HG03457 (cell line): ENCODE measurements at regions not wholly inside any gene's neighbourhood (a gene's known extent, or its start where the extent isn't known, plus 50 kb on each side); places are given as distances from the start of the nearest gene placed in this dataset.
"Not testable (repeated sequence)": the region's sequence is repeated elsewhere in the genome, so short reads cannot be mapped to it uniquely, and the experiment has no call there.

Source experiments
- ATAC-seq: cut with Tn5 transposase; IDR thresholded peaks from one replicate; pipeline ENCODE4 v1.9.1; 2021; ENCODE audit warnings: moderate number of reproducible peaks; ENCODE audit not compliant: unreplicated experiment

GRCh38 chr11:112670806-112671570 is 290.2 kb upstream of the NCAM1 start:
- no peak for ATAC-seq

- not testable (repeated sequence) for ATAC-seq
Observed at GRCh38 chr11:112673401-112673800, 287.8 kb upstream of the NCAM1 start.

GRCh38 chr11:112685111-112685510 is 276.1 kb upstream of the NCAM1 start:
- no peak for ATAC-seq

GRCh38 chr11:112689851-112690250 is 271.4 kb upstream of the NCAM1 start:
- ATAC-seq: no peak

GRCh38 chr11:112693781-112694180 is 267.4 kb upstream of the NCAM1 start:
- no peak for ATAC-seq

GRCh38 chr11:112694245-112694644 is 267.0 kb upstream of the NCAM1 start:
- no peak for ATAC-seq

GRCh38 chr11:112694813-112695212 is 266.4 kb upstream of the NCAM1 start:
- no peak for ATAC-seq

- ATAC-seq: no peak
Observed at GRCh38 chr11:112697391-112698178, 263.6 kb upstream of the NCAM1 start.

GRCh38 chr11:112705148-112705547 is 256.1 kb upstream of the NCAM1 start:
- ATAC-seq: no peak

GRCh38 chr11:112706863-112707262 is 254.4 kb upstream of the NCAM1 start:
- no peak for ATAC-seq

GRCh38 chr11:112714340-112714739 is 246.9 kb upstream of the NCAM1 start:
- not testable (repeated sequence) for ATAC-seq

GRCh38 chr11:112715056-112715455 is 246.2 kb upstream of the NCAM1 start:
- ATAC-seq: no peak

GRCh38 chr11:112718483-112718882 is 242.7 kb upstream of the NCAM1 start:
- ATAC-seq: no peak

GRCh38 chr11:112719736-112720525 is 241.3 kb upstream of the NCAM1 start:
- ATAC-seq: no peak

GRCh38 chr11:112722148-112722547 is 239.1 kb upstream of the NCAM1 start:
- ATAC-seq: no peak

GRCh38 chr11:112722876-112723275 is 238.3 kb upstream of the NCAM1 start:
- no peak for ATAC-seq

- ATAC-seq: no peak
Observed at GRCh38 chr11:112723676-112724495, 237.3 kb upstream of the NCAM1 start.

- no peak for ATAC-seq
Observed at GRCh38 chr11:112724496-112724790, 236.8 kb upstream of the NCAM1 start.

- no peak for ATAC-seq
Observed at GRCh38 chr11:112725636-112726035, 235.6 kb upstream of the NCAM1 start.

GRCh38 chr11:112727341-112727841 is 233.8 kb upstream of the NCAM1 start:
- no peak for ATAC-seq

GRCh38 chr11:112728288-112728687 is 232.9 kb upstream of the NCAM1 start:
- no peak for ATAC-seq
